Mammary epithelial cell (primary cell): ENCODE measurements at regions not wholly inside any gene's neighbourhood (a gene's known extent, or its start where the extent isn't known, plus 50 kb on each side); places are given as distances from the start of the nearest gene placed in this dataset.

Experiments
- CTCF ChIP-seq, 2 donors: IDR thresholded peaks in 1 of 2; conservative IDR thresholded peaks in 1 of 2; 2 replicates each; pipeline ENCODE4 v1.5.1; 2011 to 2012; ENCODE audit warnings: inconsistent platforms in 2 of 2, low read length in 2 of 2, mild to moderate bottlenecking in 2 of 2, control low read depth in 1 of 2, low read depth in 1 of 2; ENCODE audit not compliant: insufficient read depth in 1 of 2; ENCODE audit errors: extremely low read depth in 1 of 2
- EZH2 ChIP-seq: IDR thresholded peaks from 2 replicates; pipeline ENCODE4 v1.6.1; 2012; ENCODE audit warnings: low read length, inconsistent platforms, borderline replicate concordance

- no peak for TF ChIP-seq CTCF (conservative IDR thresholded peaks at IDR 0.05 in 1 of 2, IDR thresholded peaks at IDR 0.05 in 1 of 2; ENCODE audit: extremely low read depth in 1 of 2, insufficient read depth in 1 of 2, low read depth in 1 of 2, low read length in 2 of 2)
- TF ChIP-seq EZH2: no peak
Observed at GRCh38 chr13:40103864-40104263, 448.4 kb downstream of the COG6 start.
